Activated T-helper 2 cell treated with anti-CD3 and anti-CD28 coated beads, Interferon-gamma antibody, Interleukin-2, Interleukin-4, amounts not matched to agents 10 μg/mL and 5 μg/mL and 100 μg/mL, durations not matched to agents 14 hours and 24 hours and 36 hours (primary cell): ENCODE measurements at regions not wholly inside any gene's neighbourhood (a gene's known extent, or its start where the extent isn't known, plus 50 kb on each side); places are given as distances from the start of the nearest gene placed in this dataset.
"Not testable (repeated sequence)": the region's sequence is repeated elsewhere in the genome, so short reads cannot be mapped to it uniquely, and the experiment has no call there.

Experiments used
- DNase-seq: peaks from one replicate; pipeline ENCODE4 v3.0.0; 2021; ENCODE audit warnings: low spot score
- H3K27ac Mint-ChIP-seq: one replicate; pipeline ENCODE4 v1.8.0; 2021; ENCODE audit warnings: mixed read lengths
- H3K27me3 Mint-ChIP-seq: one replicate; pipeline ENCODE4 v1.8.0; 2021; ENCODE audit warnings: low read depth, mixed read lengths
- H3K36me3 Mint-ChIP-seq: one replicate; pipeline ENCODE4 v1.8.0; 2021; ENCODE audit warnings: low read depth, mixed read lengths
- H3K4me1 Mint-ChIP-seq: one replicate; pipeline ENCODE4 v1.8.0; 2021; ENCODE audit warnings: low read depth, mixed read lengths
- H3K4me3 Mint-ChIP-seq: one replicate; pipeline ENCODE4 v1.8.0; 2021; ENCODE audit warnings: low read depth, mild to moderate bottlenecking, moderate library complexity, mixed read lengths
- H3K9me3 Mint-ChIP-seq: one replicate; pipeline ENCODE4 v1.8.0; 2021; ENCODE audit warnings: mixed read lengths
- intact Hi-C: fragments of 100-400 bp; cut with micrococcal nuclease; formaldehyde crosslinking; loops from one replicate; pipeline ENCODE4 v1.15.1; 2023

DNA sequence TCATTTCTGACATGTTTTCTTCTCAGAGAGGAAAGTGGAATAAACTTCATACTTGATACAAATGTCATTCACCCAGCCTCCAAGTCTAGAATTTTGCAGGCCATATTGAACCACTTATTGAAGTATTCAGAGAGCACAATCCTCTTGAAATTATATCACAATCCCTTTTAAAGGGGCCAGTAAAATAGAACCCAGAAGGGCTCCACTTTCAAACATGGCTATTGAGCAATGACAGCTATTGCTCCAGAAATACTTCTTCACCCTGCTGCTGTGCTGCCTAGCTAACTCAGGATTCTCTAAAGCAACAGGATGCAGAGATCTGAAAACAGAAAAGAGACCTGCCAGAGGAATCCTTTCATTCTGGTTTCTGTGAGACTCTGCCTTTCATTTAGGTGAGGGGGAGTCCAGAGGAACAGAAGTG is 275.0 kb upstream of the CDH5 start:
- Mint-ChIP-seq H3K4me3 (no peak overlapping the region), H3K27ac (no peak overlapping the region), H3K4me1 (no peaks in the 10 kb centered on the region), H3K27me3 (no peaks in the 10 kb centered on the region), H3K36me3 (no peaks in the 10 kb centered on the region), H3K9me3 (no peaks in the 10 kb centered on the region)
- no peak for DNase-seq
- intact Hi-C loops = no loop called here

DNA sequence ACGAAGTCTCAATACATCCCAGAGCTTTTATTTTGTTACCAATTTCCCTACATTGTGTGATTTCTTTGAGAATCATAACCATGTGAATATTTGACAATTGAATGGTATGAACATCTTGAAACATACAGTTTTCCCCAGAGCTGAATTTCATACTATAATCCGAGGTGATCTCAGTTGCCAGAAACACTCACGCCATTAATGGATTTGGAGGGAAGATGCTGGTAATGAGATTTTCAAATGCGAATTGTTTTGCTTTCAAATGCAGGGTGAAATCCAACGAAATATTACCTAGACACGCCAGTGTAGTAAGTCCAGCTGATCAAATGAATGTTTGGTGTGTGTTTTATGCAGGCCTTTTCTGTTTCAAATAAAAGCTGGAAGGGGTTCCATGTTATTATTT is 277.8 kb upstream of the CDH5 start:
- no peak overlapping the region for H3K27ac Mint-ChIP-seq
- intact Hi-C loops = no loop called here
- H3K36me3 Mint-ChIP-seq = no peaks in the 10 kb centered on the region
- no peak overlapping the region for H3K4me3 Mint-ChIP-seq
- H3K4me1 Mint-ChIP-seq = no peaks in the 10 kb centered on the region
- H3K27me3 Mint-ChIP-seq = no peaks in the 10 kb centered on the region
- no peak for DNase-seq
- no peaks in the 10 kb centered on the region for H3K9me3 Mint-ChIP-seq

DNA sequence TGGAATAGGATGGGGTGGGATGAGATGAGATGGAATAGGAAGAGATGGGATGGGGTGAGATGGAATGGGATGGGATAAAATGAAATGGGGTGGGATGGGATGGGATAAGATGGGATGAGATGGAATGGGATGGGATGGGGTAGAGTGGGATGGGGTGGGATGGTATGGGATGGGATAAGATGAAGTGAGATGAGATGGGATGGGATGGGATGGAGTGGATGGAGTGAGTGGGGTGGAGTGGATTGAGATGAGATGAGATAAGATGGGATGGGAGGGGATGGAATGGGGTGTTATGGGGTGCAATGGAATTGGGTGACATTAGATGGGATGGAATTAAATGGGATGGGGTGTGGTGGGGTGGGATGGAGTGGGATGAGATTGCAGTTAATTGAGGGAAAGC is 279.2 kb upstream of the CDH5 start:
- intact Hi-C loops = no loop called here
- no peaks in the 10 kb centered on the region for H3K36me3 Mint-ChIP-seq
- no peak overlapping the region for H3K4me3 Mint-ChIP-seq
- no peak overlapping the region for H3K27ac Mint-ChIP-seq
- no peaks in the 10 kb centered on the region for H3K4me1 Mint-ChIP-seq
- no peaks in the 10 kb centered on the region for H3K27me3 Mint-ChIP-seq
- DNase-seq = no peak
- no peaks in the 10 kb centered on the region for H3K9me3 Mint-ChIP-seq

DNA sequence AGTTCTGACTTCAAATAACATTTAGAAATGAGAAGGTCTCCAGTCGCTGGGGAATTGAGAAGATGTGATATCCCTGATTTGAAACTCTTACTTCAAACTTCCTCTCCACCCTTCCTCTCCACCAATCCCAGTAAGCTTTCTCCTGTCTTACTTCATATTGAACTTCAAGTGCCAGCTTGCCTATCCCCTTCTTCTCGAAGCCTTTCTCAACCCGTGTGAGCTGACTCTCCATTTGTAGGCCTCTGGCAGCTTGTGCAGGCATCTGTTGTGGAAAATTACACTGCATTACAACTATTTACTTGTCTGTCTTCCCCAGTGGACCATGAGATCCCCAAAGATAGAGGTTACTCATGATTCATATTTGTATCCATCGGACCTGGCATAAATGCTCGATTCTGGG is 280.8 kb upstream of the CDH5 start:
- Mint-ChIP-seq H3K27me3 (no peaks in the 10 kb centered on the region), H3K27ac (no peak overlapping the region), H3K36me3 (no peaks in the 10 kb centered on the region), H3K4me3 (no peak overlapping the region), H3K4me1 (no peaks in the 10 kb centered on the region), H3K9me3 (no peaks in the 10 kb centered on the region)
- no peak for DNase-seq
- intact Hi-C loops = no loop called here

DNA sequence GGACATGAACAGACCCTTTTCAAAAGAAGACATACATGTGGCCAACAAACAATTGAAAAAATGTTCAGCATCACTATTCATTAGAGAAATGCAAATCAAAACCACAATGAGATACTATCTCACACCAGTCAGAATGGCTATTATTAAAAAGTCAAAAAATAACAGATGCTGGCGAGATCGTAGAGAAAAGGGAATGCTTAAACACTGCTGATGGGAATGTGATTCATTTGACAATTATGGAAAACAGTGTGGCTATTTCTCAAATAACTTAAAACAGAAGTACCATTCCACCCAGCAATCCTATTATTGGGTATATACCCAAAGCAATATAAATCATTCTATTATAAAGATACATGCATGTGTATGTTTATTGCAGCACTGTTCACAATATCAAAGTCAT is 281.8 kb upstream of the CDH5 start:
- H3K27ac Mint-ChIP-seq, H3K36me3 Mint-ChIP-seq, intact Hi-C loops, H3K4me1 Mint-ChIP-seq, DNase-seq, H3K9me3 Mint-ChIP-seq, H3K4me3 Mint-ChIP-seq, H3K27me3 Mint-ChIP-seq: not testable (repeated sequence)

DNA sequence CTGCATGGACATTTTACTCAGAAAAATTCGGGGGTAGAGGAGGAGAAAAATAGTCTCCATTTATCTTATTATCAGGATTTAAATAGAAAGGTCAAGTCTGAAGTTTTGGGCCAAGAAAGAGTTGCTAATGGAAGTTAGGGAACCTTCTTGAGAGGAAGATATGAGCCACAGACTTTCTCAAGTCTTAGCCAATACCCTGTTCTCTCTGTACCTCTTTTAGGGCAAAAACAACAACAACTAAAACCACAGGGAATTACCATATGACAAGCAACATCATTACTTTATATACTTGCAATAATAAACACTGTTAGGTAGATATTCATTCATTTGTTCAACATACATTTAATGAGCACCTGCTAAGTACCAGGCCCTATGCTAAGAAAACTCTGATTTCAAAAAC is 282.2 kb upstream of the CDH5 start:
- Mint-ChIP-seq H3K4me3 (no peak overlapping the region), H3K36me3 (no peaks in the 10 kb centered on the region), H3K4me1 (no peaks in the 10 kb centered on the region), H3K27ac (no peak overlapping the region), H3K9me3 (no peaks in the 10 kb centered on the region), H3K27me3 (no peaks in the 10 kb centered on the region)
- DNase-seq = no peak
- intact Hi-C loops = no loop called here

DNA sequence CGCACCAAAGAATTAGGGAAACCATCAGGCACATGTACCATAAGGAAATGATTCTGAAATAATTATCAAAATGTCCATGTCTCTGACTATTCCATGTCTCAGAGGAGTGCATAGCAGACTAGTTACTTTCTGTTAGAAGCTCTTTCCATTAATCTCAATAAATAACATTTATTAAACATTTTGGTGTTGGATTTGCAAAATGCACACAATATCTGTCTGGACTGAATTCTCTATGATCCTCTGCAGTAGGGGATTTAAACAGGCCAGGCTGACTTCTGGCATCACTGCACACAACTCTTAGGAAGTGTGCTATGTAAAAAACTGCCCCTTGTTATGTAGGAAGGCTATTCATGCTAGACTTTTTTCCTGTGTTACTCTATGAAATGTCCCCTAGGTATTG is 283.3 kb upstream of the CDH5 start:
- no peaks in the 10 kb centered on the region for H3K27me3 Mint-ChIP-seq
- no peak overlapping the region for H3K4me3 Mint-ChIP-seq
- no peak overlapping the region for H3K27ac Mint-ChIP-seq
- no peaks in the 10 kb centered on the region for H3K4me1 Mint-ChIP-seq
- no peaks in the 10 kb centered on the region for H3K36me3 Mint-ChIP-seq
- DNase-seq = no peak
- intact Hi-C loops = no loop called here
- no peaks in the 10 kb centered on the region for H3K9me3 Mint-ChIP-seq

DNA sequence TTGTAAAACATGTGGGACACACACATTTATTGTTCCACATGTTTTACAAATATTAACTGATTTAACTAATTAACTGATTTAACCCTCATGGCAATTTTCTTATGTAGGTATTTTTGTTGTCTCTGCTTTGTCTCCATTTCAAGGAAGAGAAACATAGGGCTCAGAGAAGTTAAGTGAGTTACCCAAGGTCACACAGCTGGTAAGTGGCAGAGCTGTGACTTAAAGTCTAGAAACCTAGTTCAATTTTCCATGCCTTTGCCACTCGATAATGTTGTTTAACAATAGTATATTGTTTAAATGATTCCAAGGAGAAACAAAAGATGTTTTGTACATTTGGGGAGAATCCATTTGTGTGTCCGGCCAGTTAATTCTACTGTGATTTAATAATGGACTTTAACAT is 284.1 kb upstream of the CDH5 start:
- H3K4me1 Mint-ChIP-seq = no peaks in the 10 kb centered on the region
- H3K27me3 Mint-ChIP-seq = no peaks in the 10 kb centered on the region
- no peak for DNase-seq
- no peaks in the 10 kb centered on the region for H3K36me3 Mint-ChIP-seq
- no peak overlapping the region for H3K4me3 Mint-ChIP-seq
- H3K9me3 Mint-ChIP-seq = no peaks in the 10 kb centered on the region
- H3K27ac Mint-ChIP-seq = no peak overlapping the region
- intact Hi-C loops = no loop called here

DNA sequence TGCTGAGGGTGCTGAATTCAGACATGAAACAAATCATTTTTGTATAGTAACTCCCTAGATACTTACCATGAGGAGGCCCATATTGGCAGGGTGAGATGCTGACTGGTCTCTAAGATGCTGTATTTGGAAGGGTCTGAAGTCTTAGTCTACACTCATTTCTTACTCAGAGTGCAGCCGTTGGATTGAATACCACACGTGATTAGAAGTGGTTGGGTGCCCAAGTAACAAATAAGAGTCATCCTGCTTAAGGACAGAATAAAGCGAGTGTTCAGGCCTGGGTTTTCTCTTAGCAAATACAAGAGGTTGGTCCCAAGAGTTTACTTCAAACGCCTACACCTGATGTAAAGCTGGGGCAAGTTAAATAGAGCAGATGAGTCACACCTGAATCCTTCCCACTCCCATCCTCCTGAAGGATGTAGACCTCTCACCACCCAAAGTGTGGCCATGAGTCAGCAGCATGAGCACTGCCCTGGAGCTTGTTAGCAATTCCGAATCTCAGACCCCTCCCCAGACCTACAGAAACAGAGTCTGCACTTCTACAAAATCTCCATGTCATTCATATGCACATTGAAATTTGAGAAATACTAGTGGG is 284.6 kb upstream of the CDH5 start:
- Mint-ChIP-seq H3K4me3 (no peak overlapping the region), H3K36me3 (no peaks in the 10 kb centered on the region), H3K27me3 (no peaks in the 10 kb centered on the region), H3K9me3 (no peaks in the 10 kb centered on the region), H3K4me1 (no peaks in the 10 kb centered on the region), H3K27ac (no peak overlapping the region)
- DNase-seq = no peak
- intact Hi-C loops = no loop called here

DNA sequence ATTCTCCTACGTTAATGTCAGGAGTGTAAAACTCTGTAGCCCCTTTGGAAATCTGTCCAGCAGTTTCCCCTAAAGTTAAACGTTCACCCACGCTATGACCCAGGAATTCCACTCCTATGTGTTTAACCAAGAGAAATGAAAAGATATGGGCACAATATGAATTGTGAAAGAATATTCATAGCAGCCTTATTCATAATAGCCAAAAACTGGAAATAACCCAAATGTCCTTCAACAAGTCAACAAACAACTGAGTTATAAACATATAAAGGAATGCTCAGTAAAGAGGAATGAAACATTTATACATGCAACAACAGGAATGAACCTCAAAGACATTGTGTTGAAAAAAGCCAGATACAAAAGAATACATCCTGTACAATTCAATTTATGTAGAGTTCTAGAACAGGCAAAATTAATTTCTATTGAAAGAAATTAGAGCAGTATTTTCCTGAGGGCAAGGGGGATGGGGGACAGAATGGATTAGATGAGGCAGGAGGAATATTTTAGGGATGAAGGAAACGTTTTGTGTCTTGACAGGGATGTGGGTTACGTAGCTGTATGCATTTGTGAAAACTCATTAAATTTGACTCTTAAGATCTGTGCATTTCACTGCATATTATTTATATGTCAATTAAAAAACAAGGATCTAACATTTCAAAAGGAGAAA is 286.7 kb upstream of the CDH5 start:
- H3K27me3 Mint-ChIP-seq = no peaks in the 10 kb centered on the region
- no peak overlapping the region for H3K27ac Mint-ChIP-seq
- H3K36me3 Mint-ChIP-seq = no peaks in the 10 kb centered on the region
- H3K9me3 Mint-ChIP-seq = no peaks in the 10 kb centered on the region
- no peak overlapping the region for H3K4me3 Mint-ChIP-seq
- H3K4me1 Mint-ChIP-seq = no peaks in the 10 kb centered on the region
- no peak for DNase-seq
- intact Hi-C loops = no loop called here

DNA sequence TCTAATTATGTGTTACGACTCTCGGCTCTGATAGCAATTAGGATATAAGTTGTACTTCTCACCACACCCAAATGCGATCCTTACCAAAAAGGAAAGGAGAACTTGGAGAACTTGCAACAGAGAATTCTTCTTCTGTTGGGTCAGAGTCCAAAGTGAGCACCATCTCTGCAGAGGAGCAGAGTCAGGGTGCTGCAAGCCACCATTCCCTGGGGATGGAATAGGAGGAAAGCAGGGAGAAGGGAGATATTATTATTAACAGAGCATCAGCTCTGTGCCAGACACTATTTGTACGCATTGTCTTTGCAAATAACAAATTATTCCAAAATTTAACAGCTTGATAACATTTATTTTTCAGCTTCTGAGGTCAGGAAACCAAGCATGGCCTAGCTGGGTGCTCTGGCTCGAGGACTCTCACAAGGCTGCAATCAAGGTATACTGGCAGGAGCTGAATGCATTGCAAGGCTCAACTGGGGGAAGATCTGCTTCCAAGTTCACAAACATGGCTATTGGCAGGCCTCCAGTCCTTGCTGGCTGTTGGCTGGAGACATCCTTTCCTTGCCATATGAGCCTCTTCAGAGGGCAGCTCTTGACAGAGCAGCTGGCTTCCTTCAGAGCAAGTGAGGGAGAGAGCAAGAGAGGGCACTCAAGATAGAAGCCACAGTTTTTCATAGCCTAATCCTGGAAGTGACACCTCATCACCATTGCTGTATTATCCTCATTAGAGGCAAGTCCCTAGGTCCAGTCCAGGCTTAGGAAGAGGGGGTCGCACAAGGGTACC is 296.2 kb upstream of the CDH5 start:
- DNase-seq = no peak
- Mint-ChIP-seq H3K4me1 (no peaks in the 10 kb centered on the region), H3K9me3 (no peaks in the 10 kb centered on the region), H3K36me3 (no peaks in the 10 kb centered on the region), H3K27ac (no peak overlapping the region), H3K27me3 (peaks cover 1% of the 10 kb centered on the region), H3K4me3 (no peak overlapping the region)
- intact Hi-C loops = no loop called here

DNA sequence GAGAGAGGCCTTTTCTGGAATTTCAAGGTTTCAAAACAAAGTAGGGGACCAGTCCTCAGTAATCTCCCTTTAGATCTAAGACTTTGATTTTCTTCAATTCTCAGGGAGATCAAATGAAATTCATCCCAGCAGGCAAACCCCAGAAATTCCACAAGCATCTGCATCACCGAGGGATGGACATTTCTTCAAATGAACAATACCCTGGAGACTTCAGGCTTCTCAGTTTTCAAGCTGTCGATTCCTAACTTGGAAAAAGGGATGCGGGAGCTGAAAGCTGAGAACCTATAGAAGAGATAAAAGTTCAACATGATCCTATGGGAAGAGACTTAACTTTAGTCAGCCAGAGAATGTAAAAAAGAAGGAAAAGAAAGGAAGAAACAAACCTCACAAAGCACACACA is 296.9 kb upstream of the CDH5 start:
- intact Hi-C loops = no loop called here
- DNase-seq = no peak
- Mint-ChIP-seq H3K4me3 (no peak overlapping the region), H3K4me1 (no peaks in the 10 kb centered on the region), H3K27me3 (peaks cover 1% of the 10 kb centered on the region), H3K9me3 (no peaks in the 10 kb centered on the region), H3K27ac (no peak overlapping the region), H3K36me3 (no peaks in the 10 kb centered on the region)

DNA sequence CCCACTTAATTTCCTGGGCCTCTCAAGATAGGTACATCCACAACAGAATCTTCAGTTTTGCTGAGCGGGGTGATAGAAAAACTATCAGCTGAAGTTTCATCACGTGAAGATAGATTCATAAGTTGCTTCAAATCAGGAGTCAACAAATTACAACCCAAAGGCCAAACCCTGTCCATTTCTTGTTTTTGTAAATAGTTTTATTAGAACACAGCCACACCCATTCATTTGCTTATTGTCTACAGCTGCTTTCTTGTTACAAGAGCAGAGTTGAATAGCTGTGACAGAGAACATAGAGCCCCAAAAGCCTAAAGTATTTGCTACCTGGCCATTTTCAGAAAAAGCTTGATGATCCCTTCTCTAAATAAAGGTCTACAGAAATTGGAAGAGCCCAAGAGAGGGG is 300.1 kb upstream of the CDH5 start:
- Mint-ChIP-seq H3K4me1 (no peaks in the 10 kb centered on the region), H3K9me3 (no peaks in the 10 kb centered on the region), H3K27me3 (no peaks in the 10 kb centered on the region), H3K4me3 (no peak overlapping the region), H3K36me3 (no peaks in the 10 kb centered on the region), H3K27ac (no peak overlapping the region)
- intact Hi-C loops = no loop called here
- no peak for DNase-seq
